ENCODE measurements at regions not wholly inside any gene's neighbourhood (a gene's known extent, or its start where the extent isn't known, plus 50 kb on each side); places are given as distances from the start of the nearest gene placed in this dataset.

- DNase-seq = no peak
Observed at GRCh38 chr12:94745562-94745961, 95.2 kb upstream of the TMCC3 start.

DNA sequence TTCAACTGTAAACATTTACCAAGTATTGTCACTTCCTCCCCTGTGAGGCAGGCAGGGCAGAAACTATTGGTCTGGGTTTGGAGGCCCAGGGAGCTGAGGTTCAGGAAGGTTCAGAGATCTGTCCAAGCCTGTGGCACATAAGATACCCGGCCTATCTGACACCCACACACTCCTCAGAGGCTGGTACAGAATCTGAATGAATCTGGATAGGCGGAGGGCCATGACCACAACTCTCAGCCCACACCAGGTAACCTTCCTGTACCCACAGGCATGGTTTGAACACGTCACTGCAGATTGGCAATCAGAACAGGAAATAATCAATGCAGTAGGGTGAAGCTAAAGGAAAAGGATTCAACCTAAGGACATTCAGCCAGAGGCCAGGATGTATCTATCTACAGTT, 92.8 kb upstream of the TMCC3 start:
- no peak for DNase-seq

GRCh38 chr12:94740601-94741362, 90.4 kb upstream of the TMCC3 start:
- DNase-seq = no peak

GRCh38 chr12:94736820-94737219, 86.5 kb upstream of the TMCC3 start:
- DNase-seq = no peak

DNA sequence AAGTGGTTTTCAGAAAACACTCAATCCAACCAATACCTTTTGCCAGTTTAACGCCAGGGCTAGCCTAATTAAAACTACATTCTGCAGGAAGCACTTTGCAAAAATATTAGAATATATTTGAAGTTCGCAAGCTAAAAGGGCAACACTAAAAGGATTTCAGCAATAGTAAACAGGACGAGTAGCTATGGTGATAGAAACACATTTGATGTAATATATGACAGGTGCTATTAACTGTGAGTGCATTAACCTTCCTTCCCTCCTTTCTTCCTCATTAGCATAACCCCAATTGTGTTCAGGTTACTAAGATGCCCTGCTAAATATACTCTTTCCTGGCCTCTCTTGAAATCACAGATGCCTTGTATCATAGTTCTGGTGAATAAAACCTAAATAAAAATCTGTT, 85.6 kb upstream of the TMCC3 start:
- DNase-seq = no peak

- no peak for DNase-seq
Observed at GRCh38 chr12:94733727-94734126, 83.4 kb upstream of the TMCC3 start.

- DNase-seq = no peak
Observed at GRCh38 chr12:94732367-94732990, 82.1 kb upstream of the TMCC3 start.

DNA sequence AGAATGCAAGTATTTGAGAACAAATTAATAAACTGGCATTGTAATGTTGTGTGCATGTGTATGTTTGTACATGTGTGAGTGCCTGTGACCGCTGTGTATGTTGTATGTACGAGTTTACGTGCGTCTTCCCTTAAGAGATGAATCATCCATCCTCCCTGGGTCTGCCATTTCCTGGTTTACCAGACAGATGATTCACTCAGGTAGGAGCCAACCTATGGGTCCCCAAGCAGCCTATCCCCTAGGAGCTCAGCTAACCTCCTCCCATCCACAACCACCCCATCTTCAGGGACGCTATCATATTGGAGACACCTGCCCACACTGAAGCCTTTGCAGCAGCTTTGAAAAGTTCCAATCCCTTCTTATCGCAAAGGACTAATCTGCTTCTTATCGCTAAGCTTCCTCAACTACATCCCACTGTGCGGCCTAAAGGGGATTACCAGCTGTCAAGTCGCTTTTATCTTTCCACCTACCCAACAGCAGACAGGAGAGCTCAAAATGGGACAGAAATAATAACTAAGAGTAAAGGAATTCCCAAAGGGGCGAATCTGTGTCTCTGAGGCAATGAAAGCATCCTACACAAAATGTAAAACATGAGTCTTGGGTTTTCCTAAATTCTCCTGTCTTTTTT, 81.5 kb upstream of the TMCC3 start:
- DNase-seq = no peak

DNA sequence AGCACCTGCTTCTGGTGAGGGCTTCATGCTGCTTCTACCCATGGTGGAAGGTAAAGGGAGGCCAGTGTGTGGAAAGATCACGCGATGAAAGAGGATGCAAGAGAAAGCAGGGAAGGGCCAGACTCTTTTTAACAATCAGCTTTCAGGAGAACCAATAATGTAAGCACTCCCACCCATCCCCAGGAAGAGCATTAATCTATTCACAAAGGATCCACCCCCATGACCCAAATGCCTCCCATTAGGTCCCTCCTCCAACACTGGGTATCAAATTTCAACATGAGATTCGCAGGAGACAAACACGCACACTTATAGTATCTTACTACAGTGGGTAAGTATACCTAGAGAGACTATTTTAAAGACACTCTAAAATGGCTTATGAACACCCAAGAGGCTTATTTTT, 80.5 kb upstream of the TMCC3 start:
- no peak for DNase-seq

DNA sequence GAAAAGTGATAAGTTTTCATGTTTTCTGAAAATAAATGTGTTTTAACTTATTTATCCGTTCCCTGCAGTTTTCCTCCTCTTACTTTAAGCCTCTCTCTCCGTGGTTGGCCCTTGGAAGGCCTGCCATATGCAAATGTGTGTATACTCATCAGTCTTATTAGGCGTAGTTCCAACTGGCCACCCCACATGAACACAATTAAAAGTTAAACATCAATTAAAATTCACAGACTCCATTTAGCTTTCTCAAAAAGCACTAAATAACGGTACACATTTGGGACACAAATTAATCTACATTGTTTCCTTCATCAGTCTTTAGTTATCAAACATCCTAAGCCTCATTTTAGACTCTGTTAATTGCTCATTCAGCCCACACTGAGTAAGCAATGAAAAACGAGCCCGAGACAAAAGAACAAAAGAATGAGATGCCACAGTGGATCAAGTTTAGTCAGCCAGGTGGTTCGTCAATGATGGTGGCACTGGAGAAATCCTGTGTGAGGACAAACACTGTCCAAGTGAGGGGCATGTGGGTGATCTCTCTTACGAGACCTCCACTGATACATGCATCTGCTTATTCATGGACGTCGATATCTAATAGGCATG, 76.0 kb upstream of the TMCC3 start:
- no peak for DNase-seq

GRCh38 chr12:94725375-94726168, 75.2 kb upstream of the TMCC3 start:
- DNase-seq = no peak

- no peak for DNase-seq
Observed at GRCh38 chr12:94722664-94723063, 72.3 kb upstream of the TMCC3 start.

DNA sequence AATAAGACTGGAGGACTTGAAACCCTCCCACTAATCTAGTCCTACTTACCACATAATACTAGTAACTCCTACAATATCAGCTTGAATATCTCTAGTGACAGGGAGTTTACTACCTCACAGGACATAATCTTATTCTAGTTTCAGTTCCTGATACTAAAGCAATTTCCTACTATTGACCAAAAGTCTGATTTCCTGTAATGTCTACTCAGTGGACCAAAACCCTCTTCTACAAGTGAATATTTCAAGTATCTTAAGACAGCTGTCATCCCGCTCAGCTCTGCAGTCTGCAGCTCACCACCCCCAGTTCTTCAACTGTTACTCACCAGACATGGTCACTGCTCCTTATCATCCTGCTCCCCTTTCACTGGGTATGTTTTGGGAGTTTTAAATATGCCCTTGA, 70.8 kb upstream of the TMCC3 start:
- DNase-seq = no peak

- no peak for DNase-seq
Observed at GRCh38 chr12:94718114-94718513, 67.8 kb upstream of the TMCC3 start.

- no peak for DNase-seq
Observed at GRCh38 chr12:94717656-94718055, 67.3 kb upstream of the TMCC3 start.

- DNase-seq = no peak
Observed at GRCh38 chr12:94717108-94717507, 66.8 kb upstream of the TMCC3 start.

GRCh38 chr12:94716339-94716738, 66.0 kb upstream of the TMCC3 start:
- no peak for DNase-seq

DNA sequence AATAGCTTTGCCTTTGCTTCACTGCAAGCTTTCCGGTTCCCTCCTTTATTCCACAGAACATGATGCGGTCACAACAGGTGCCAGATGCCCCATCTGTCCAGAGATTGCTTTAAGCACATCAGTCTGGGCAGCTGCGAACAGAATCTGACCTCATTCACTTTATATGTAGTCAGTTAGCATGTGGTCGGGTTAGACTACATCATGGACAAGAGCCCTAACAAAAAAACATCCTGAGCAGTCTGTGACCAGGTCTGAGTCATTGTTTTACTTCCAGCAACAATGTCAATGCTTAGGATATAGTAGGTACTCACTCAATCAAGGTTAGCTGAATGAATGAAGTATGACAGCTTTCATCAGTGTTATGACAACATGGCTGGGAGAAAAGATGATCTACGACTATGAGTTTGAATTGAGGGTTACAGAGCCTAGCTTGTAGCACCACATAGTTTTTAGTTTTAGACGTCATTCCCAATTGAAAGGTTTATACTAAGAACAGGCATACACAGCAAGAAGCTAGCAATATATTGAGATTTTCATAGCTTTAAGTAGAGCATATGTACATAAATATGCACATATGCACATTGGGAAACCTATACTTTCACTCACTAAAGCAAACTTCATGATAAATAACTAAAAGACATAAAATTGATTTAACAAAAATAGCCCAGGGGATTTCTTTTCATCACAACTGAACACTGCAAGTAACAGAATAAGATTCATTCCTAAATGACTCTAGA, 64.2 kb upstream of the TMCC3 start:
- no peak for DNase-seq

GRCh38 chr12:94712815-94713515, 62.6 kb upstream of the TMCC3 start:
- no peak for DNase-seq

GRCh38 chr12:94710933-94711332, 60.6 kb upstream of the TMCC3 start:
- no peak for DNase-seq

DNA sequence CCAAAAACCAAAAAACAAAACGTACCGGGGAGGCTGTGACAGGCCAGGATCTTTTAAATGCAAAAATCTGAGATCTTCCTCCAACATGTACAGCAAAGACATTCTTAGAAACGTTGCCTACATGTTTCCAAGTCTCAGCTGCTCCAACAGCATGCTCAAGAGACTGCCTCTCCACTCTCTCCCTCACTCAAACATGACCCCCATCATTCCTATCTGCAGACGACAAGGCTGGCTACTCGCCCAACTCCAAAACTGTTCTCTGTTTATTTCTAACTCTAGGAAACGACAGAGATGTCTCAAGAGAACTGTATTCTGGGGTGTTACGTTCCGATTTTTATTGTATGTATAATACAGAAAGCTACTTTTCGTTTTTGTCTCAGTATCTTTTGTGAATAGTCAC, 57.5 kb upstream of the TMCC3 start:
- DNase-seq = no peak

GRCh38 chr12:94707036-94707435, 56.7 kb upstream of the TMCC3 start:
- no peak for DNase-seq

Measured in NCI-H1092 (cell line).